SU-DHL-6 (cell line): ENCODE measurements at regions not wholly inside any gene's neighbourhood (a gene's known extent, or its start where the extent isn't known, plus 50 kb on each side); places are given as distances from the start of the nearest gene placed in this dataset.

ENCODE experiments used
- H2AFZ ChIP-seq: fragments of 200-600 bp; sonication (generic); 2 replicates; pipeline ENCODE4 v1.6.1; 2014; ENCODE audit warnings: low read depth, mild to moderate bottlenecking, moderate library complexity, mixed read lengths, antibody characterized with exemption, low read length; ENCODE audit not compliant: severe bottlenecking
- H3F3A ChIP-seq: fragments of 200-600 bp; shearing (Covaris generic); 2 replicates; pipeline ENCODE4 v1.6.0; 2016; ENCODE audit warnings: antibody characterized with exemption, mild to moderate bottlenecking; ENCODE audit not compliant: insufficient read depth
- H3K27ac ChIP-seq: fragments of 200-600 bp; sonication (generic); 2 replicates; pipeline ENCODE4 v1.5.1; 2016; ENCODE audit warnings: low read depth, mild to moderate bottlenecking, low read length, moderate library complexity, mixed read lengths
- H3K27me3 ChIP-seq: fragments of 200-600 bp; sonication (generic), shearing (Covaris generic); 2 replicates; pipeline ENCODE4 v1.6.0; 2014; ENCODE audit warnings: mild to moderate bottlenecking, low read length
- H3K36me3 ChIP-seq: fragments of 200-600 bp; sonication (generic); 2 replicates; pipeline ENCODE4 v1.6.1; 2014; ENCODE audit warnings: mild to moderate bottlenecking, low read length, mixed read lengths
- H3K4me2 ChIP-seq: fragments of 300-600, 200-600 bp; shearing (Covaris generic), sonication (generic); 2 replicates; pipeline ENCODE4 v1.6.0; 2014; ENCODE audit warnings: low read length, low read depth, mild to moderate bottlenecking; ENCODE audit not compliant: poor library complexity, severe bottlenecking
- H3K4me3 ChIP-seq: fragments of 200-600 bp; sonication (generic); 2 replicates; pipeline ENCODE4 v1.5.1; 2014; ENCODE audit warnings: antibody characterized with exemption, low read length, mild to moderate bottlenecking, mixed read lengths; ENCODE audit not compliant: insufficient read depth, poor library complexity, severe bottlenecking
- H3K79me2 ChIP-seq: fragments of 200-600 bp; sonication (generic); 2 replicates; pipeline ENCODE4 v1.6.1; 2014; ENCODE audit warnings: mild to moderate bottlenecking, low read length, moderate library complexity; ENCODE audit not compliant: insufficient read depth
- H3K9ac ChIP-seq: fragments of 200-600 bp; sonication (generic); 2 replicates; pipeline ENCODE4 v1.7.0; 2014; ENCODE audit warnings: mild to moderate bottlenecking, low read length
- H3K9me2 ChIP-seq: fragments of 200-600 bp; sonication (generic); replicated peaks from 2 replicates; pipeline ENCODE4 v1.6.1; 2014; ENCODE audit warnings: low read length; ENCODE audit not compliant: insufficient read depth
- H3K9me3 ChIP-seq: fragments of 200-600 bp; sonication (generic); 2 replicates; pipeline ENCODE4 v1.6.1; 2014; ENCODE audit warnings: low read length, mixed read lengths; ENCODE audit not compliant: insufficient read depth
- H4K20me1 ChIP-seq: fragments of 200-600 bp; sonication (generic); 2 replicates; pipeline ENCODE4 v1.6.1; 2014; ENCODE audit warnings: low read depth, mild to moderate bottlenecking, antibody characterized with exemption, low read length, moderate library complexity, mixed read lengths
- CTCF ChIP-seq: fragments of 200-600 bp; sonication (generic); IDR thresholded peaks from one replicate; pipeline ENCODE4 v1.5.1; 2017; ENCODE audit warnings: antibody characterized with exemption, mild to moderate bottlenecking, low read length, moderate library complexity; ENCODE audit not compliant: insufficient read depth, poor library complexity, severe bottlenecking
- EZH2phosphoT487 ChIP-seq: fragments of 200-600 bp; sonication (generic), shearing (Covaris generic); conservative IDR thresholded peaks from 2 replicates; pipeline ENCODE4 v1.6.1; 2018; ENCODE audit warnings: mild to moderate bottlenecking, antibody characterized with exemption, low read length, moderate library complexity, mixed read lengths

- H3K9ac ChIP-seq = no peak overlapping the region
- no peak overlapping the region for H2AFZ ChIP-seq
- no peaks in the 10 kb centered on the region for H4K20me1 ChIP-seq
- no peak for TF ChIP-seq CTCF
- TF ChIP-seq EZH2phosphoT487 = no peak
- H3K79me2 ChIP-seq = no peaks in the 10 kb centered on the region
- no peak overlapping the region for H3K27ac ChIP-seq
- no peak overlapping the region for H3K4me3 ChIP-seq
- H3K27me3 ChIP-seq = no peaks in the 10 kb centered on the region
- H3F3A ChIP-seq = no peaks in the 10 kb centered on the region
- H3K9me3 ChIP-seq = no peaks in the 10 kb centered on the region
- H3K36me3 ChIP-seq = no peaks in the 10 kb centered on the region
- no peak overlapping the region for H3K4me2 ChIP-seq
- H3K9me2 ChIP-seq = no peaks in the 10 kb centered on the region
Measured at GRCh38 chr2:208970070-208970469, 453.8 kb upstream of the MAP2 start.

- Histone ChIP-seq H3K9me3 (no peaks in the 10 kb centered on the region), H3K9ac (no peak overlapping the region), H3K36me3 (no peaks in the 10 kb centered on the region), H3K9me2 (no peaks in the 10 kb centered on the region), H3F3A (no peaks in the 10 kb centered on the region), H3K4me2 (no peak overlapping the region), H3K27ac (no peak overlapping the region), H3K27me3 (no peaks in the 10 kb centered on the region), H3K4me3 (no peak overlapping the region), H3K79me2 (no peaks in the 10 kb centered on the region), H2AFZ (no peak overlapping the region), H4K20me1 (no peaks in the 10 kb centered on the region)
- no peak for TF ChIP-seq CTCF
- TF ChIP-seq EZH2phosphoT487 = no peak
Measured at GRCh38 chr2:208977582-208977981, 446.3 kb upstream of the MAP2 start.

- Histone ChIP-seq H3K4me3 (no peak overlapping the region), H3K36me3 (no peaks in the 10 kb centered on the region), H4K20me1 (no peaks in the 10 kb centered on the region), H3K4me2 (no peak overlapping the region), H3K9me3 (no peaks in the 10 kb centered on the region), H3K79me2 (no peaks in the 10 kb centered on the region), H2AFZ (no peak overlapping the region), H3K27ac (no peak overlapping the region), H3K9me2 (no peaks in the 10 kb centered on the region), H3K27me3 (no peaks in the 10 kb centered on the region), H3F3A (no peaks in the 10 kb centered on the region), H3K9ac (no peak overlapping the region)
- no peak for TF ChIP-seq CTCF
- no peak for TF ChIP-seq EZH2phosphoT487
Measured at GRCh38 chr2:208978946-208979345, 444.9 kb upstream of the MAP2 start.

GRCh38 chr2:208980321-208980720, 443.5 kb upstream of the MAP2 start:
- no peak overlapping the region for H3K4me2 ChIP-seq
- no peaks in the 10 kb centered on the region for H3F3A ChIP-seq
- H3K9ac ChIP-seq = no peak overlapping the region
- H3K9me3 ChIP-seq = no peaks in the 10 kb centered on the region
- no peak overlapping the region for H3K27ac ChIP-seq
- TF ChIP-seq EZH2phosphoT487 (no peak), CTCF (no peak)
- H3K9me2 ChIP-seq = no peaks in the 10 kb centered on the region
- no peak overlapping the region for H3K4me3 ChIP-seq
- no peaks in the 10 kb centered on the region for H3K36me3 ChIP-seq
- no peaks in the 10 kb centered on the region for H4K20me1 ChIP-seq
- H2AFZ ChIP-seq = no peak overlapping the region
- H3K79me2 ChIP-seq = no peaks in the 10 kb centered on the region
- H3K27me3 ChIP-seq = no peaks in the 10 kb centered on the region
